ENCODE measurements at regions not wholly inside any gene's neighbourhood (a gene's known extent, or its start where the extent isn't known, plus 50 kb on each side); places are given as distances from the start of the nearest gene placed in this dataset.

DNA sequence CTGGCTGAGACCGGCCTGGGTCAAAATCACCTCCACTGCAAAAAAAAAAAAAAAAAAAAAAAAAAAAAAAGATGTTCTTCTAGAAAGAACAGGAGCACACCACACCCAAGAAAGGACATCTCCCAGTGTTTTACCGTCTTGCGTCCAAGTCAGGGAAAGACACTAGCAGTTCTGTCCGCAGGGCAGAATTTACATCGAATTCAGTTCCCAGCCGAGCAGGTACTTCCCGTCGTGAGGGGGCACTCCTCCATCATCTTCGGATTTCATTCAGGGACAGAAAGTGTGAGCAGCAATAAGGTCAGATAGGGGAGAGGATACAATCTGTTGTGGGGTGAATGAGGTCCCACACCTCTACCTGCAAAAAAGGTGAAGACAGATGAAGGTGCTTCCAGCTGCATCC lies 574.7 kb downstream of the KCNJ18 start:
- no peaks in the 10 kb centered on the region for H3K4me1 ChIP-seq (ENCODE audit: control insufficient read depth, insufficient read depth, low read length)
- no peak overlapping the region for H3K4me3 ChIP-seq (ENCODE audit: low read depth in 2 of 2, low read length in 2 of 2)
- intact Hi-C loops (cut with micrococcal nuclease; ENCODE audit: unreplicated experiment) (no loop called here), in situ Hi-C loops (cut with HindIII; ENCODE audit: low pct_unique_long_range_greater_than_20kb, low sequenced_read_pairs) (no loop called here)
- no peak overlapping the region for H3K27ac ChIP-seq (ENCODE audit: low read length)
- TF ChIP-seq POLR2AphosphoS5 (IDR thresholded peaks at IDR 0.05; ENCODE audit: low read depth, low read length) (no peak), SIN3A (IDR thresholded peaks at IDR 0.05; ENCODE audit: borderline replicate concordance, insufficient read depth, low read depth, low read length) (no peak), TCF7L2 (IDR thresholded peaks at IDR 0.05; ENCODE audit: low read depth, low read length) (no peak), CTCF (IDR thresholded peaks at IDR 0.05) (no peak), REST (IDR thresholded peaks at IDR 0.05; ENCODE audit: insufficient read depth in 1 of 2, low read depth in 2 of 2, low read length in 1 of 2) (no peak)
- DNase-seq (ENCODE audit: low read depth, low spot score) (no peak), ATAC-seq (no peak)
- no TSS peak for BruUV-seq (replicated peaks)
- H3K36me3 ChIP-seq (ENCODE audit: control insufficient read depth, insufficient read depth, low read length), result no peaks in the 10 kb centered on the region
- no peaks in the 10 kb centered on the region for H3K27me3 ChIP-seq (ENCODE audit: control insufficient read depth, insufficient read depth, low read length)
- H3K9me3 ChIP-seq (ENCODE audit: control insufficient read depth, insufficient read depth, low read depth, low read length), result no peaks in the 10 kb centered on the region
- POLR2A ChIA-PET, result no interaction called here
- CTCF ChIA-PET, result no interaction called here

GRCh38 chr17:22268214-22268911 lies 576.0 kb downstream of the KCNJ18 start:
- Histone ChIP-seq H3K4me3 (ENCODE audit: low read depth in 2 of 2, low read length in 2 of 2) (no peak overlapping the region), H3K27ac (ENCODE audit: low read length) (no peak overlapping the region), H3K4me1 (ENCODE audit: control insufficient read depth, insufficient read depth, low read length) (no peaks in the 10 kb centered on the region), H3K27me3 (ENCODE audit: control insufficient read depth, insufficient read depth, low read length) (no peaks in the 10 kb centered on the region), H3K9me3 (ENCODE audit: control insufficient read depth, insufficient read depth, low read depth, low read length) (no peaks in the 10 kb centered on the region), H3K36me3 (ENCODE audit: control insufficient read depth, insufficient read depth, low read length) (no peaks in the 10 kb centered on the region)
- TF ChIP-seq TCF7L2 (IDR thresholded peaks at IDR 0.05; ENCODE audit: low read depth, low read length) (no peak), CTCF (IDR thresholded peaks at IDR 0.05) (no peak), POLR2AphosphoS5 (IDR thresholded peaks at IDR 0.05; ENCODE audit: low read depth, low read length) (no peak), REST (IDR thresholded peaks at IDR 0.05; ENCODE audit: insufficient read depth in 1 of 2, low read depth in 2 of 2, low read length in 1 of 2) (no peak), SIN3A (IDR thresholded peaks at IDR 0.05; ENCODE audit: borderline replicate concordance, insufficient read depth, low read depth, low read length) (no peak)
- ATAC-seq (no peak), DNase-seq (ENCODE audit: low read depth, low spot score) (no peak)
- intact Hi-C loops (cut with micrococcal nuclease; ENCODE audit: unreplicated experiment), result no loop called here
- CTCF ChIA-PET, result no interaction called here
- in situ Hi-C loops (cut with HindIII; ENCODE audit: low pct_unique_long_range_greater_than_20kb, low sequenced_read_pairs), result no loop called here
- POLR2A ChIA-PET, result no interaction called here
- BruUV-seq (replicated peaks), result no TSS peak

Data from Panc1 (cell line).